Coronary artery (tissue), 2 donors: ENCODE measurements at regions not wholly inside any gene's neighbourhood (a gene's known extent, or its start where the extent isn't known, plus 50 kb on each side); places are given as distances from the start of the nearest gene placed in this dataset.

Experiments used
- DNase-seq: peaks from one replicate; pipeline ENCODE4 v3.0.0-alpha.2; 2017; ENCODE audit warnings: low spot score
- H3K27ac ChIP-seq, 2 donors: fragments of 200-600 bp; sonication (generic); one replicate each; pipeline ENCODE4 v1.5.1; 2016 to 2019
- H3K4me3 ChIP-seq: fragments of 200-600 bp; sonication (generic); 2 replicates; pipeline ENCODE4 v1.5.1; 2016; ENCODE audit warnings: mild to moderate bottlenecking, moderate library complexity
- CTCF ChIP-seq: fragments of 200-600 bp; sonication (generic); IDR thresholded peaks from one replicate; pipeline ENCODE4 v1.5.1; 2019; ENCODE audit warnings: antibody characterized with exemption

- Histone ChIP-seq H3K27ac (no peak overlapping the region), H3K4me3 (no peak overlapping the region)
- DNase-seq = no peak
Observed at GRCh38 chr5:17895288-17896033, 261.2 kb downstream of the TAF11L14 start.

GRCh38 chr5:17896605-17897004, 262.3 kb downstream of the TAF11L14 start:
- Histone ChIP-seq H3K4me3 (no peak overlapping the region), H3K27ac (no peak overlapping the region)
- no peak for TF ChIP-seq CTCF
- no peak for DNase-seq

More at GRCh38 chr5:17895288-17896033, 261.2 kb downstream of the TAF11L14 start:
- no peak for TF ChIP-seq CTCF

- no peak for TF ChIP-seq CTCF
- Histone ChIP-seq H3K27ac (no peak overlapping the region), H3K4me3 (no peak overlapping the region)
- no peak for DNase-seq
Observed at GRCh38 chr5:17897776-17898175, 263.5 kb downstream of the TAF11L14 start.

- no peak for TF ChIP-seq CTCF
- no peak for DNase-seq
Observed at GRCh38 chr5:17898766-17899165, 264.5 kb downstream of the TAF11L14 start.

DNA sequence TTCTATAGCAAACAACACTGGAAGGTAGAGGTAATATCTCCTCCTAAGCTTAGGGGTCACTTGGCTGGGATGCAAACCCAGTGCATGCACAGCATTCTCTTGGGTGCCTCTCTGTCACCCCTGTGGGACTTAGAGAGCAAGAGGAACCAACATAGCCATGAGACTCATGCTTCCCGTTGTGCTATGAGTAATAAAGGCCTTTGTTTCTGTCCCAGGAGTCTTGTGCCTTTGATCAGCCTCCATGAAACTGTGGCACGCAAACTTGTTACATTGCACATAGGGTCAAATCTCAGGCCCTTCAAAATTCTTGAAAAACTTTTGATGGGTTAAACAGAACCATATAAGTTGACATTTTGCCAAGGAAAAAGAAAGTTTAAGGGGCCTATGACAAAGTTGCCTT, 272.8 kb downstream of the TAF11L14 start:
- no peak overlapping the region for H3K27ac ChIP-seq
- no peak for TF ChIP-seq CTCF
- no peak for DNase-seq
- H3K4me3 ChIP-seq = no peak overlapping the region

More at GRCh38 chr5:17898766-17899165, 264.5 kb downstream of the TAF11L14 start:
- Histone ChIP-seq H3K4me3 (no peak overlapping the region), H3K27ac (no peak overlapping the region)

DNA sequence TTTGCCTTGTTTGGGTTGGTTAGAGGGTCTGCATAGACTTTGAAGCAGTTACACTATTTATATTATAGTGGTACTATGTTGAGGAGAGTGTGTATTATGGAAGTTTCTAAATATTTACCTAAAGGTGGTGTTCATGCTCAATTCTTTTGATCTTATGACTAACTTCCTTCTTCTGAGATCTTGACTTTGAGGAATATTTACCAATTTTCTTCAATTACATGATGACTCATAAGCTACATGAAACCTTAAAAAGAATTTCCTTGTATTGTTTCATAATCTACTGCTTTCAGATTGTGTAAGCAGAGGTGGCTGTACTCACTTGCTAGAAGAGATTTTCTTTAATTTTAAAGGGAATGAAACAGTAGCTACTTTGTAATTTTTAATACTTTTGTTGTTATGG, 276.1 kb downstream of the TAF11L14 start:
- DNase-seq = no peak
- Histone ChIP-seq H3K4me3 (no peak overlapping the region), H3K27ac (no peak overlapping the region)
- no peak for TF ChIP-seq CTCF

DNA sequence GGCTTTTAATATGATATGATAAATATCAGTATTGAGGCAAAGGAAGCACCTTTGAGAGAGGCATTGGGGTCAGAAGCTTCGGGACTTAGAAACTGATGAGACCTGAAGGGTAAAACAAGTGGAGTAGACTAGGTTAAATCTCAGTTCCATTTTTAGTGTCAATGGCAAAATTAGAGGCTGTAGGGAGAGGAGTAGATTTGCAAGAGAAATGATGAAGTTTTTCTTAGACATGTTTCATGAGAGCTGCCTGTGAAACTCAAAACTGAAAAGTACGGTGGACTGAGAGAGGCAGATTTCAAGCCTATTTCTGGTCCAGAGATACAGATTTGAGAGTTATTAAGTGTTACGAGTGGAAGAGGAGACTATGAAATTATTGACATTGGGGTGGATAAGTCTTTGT, 278.5 kb downstream of the TAF11L14 start:
- no peak for TF ChIP-seq CTCF
- H3K4me3 ChIP-seq = no peak overlapping the region

More for the DNA sequence above, 278.5 kb downstream of the TAF11L14 start:
- no peak overlapping the region for H3K27ac ChIP-seq
- no peak for DNase-seq
